H1 (cell line): ENCODE measurements at regions not wholly inside any gene's neighbourhood (a gene's known extent, or its start where the extent isn't known, plus 50 kb on each side); places are given as distances from the start of the nearest gene placed in this dataset.

Source experiments
- GTF2F1 ChIP-seq: IDR thresholded peaks from 2 replicates; pipeline ENCODE4 v1.6.1; 2012; ENCODE audit warnings: low read depth, low read length, improper control_type of control experiment, borderline replicate concordance

DNA sequence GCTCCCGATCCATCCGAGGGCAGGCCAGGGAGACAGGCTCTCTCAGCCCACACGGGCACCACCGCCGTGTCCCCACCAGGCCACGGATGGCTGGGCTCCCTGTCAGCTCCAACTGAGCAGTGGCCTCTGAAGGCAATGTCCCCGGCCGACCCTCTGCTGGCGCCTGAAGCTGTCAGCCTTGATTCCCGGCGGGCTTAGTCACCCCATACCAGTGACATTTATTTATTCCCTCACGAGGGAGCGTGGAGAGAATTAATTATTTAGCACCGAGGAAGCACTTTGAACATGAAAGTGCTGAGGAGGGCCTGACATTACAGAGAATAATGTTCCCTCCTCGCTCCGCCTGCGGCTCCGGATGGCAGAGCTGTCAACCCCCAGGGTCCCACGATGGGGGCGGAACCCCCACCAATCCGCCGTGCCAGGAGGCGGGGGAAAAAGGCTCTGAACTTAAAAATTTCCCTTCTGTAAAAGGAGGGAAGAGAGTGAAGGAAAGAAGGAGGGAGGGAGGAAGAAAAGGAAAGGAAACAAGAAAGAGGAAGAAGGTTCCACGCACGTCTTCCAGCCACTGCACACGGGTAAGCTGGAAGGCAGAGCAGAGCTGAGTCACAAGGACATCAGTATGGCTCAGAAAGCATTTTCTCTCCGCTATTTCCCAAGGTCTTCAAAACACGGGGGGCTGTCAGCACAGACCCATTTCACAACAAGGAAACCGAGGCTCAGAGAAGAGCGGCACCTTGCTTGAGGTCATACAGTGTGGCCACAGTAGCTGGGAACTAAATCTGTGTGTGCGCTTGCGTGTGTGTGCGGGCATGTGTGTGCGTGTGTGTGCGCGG, 108.7 kb upstream of the NCOR2 start (continued):
- no peak for TF ChIP-seq GTF2F1
